ENCODE measurements at regions not wholly inside any gene's neighbourhood (a gene's known extent, or its start where the extent isn't known, plus 50 kb on each side); places are given as distances from the start of the nearest gene placed in this dataset.

- no peak for DNase-seq
These were observed 263.9 kb downstream of the GLI2 start for GRCh38 chr2:120999377-121000097.

GRCh38 chr2:121000804-121001203, 265.1 kb downstream of the GLI2 start:
- DNase-seq = no peak

- no peak for DNase-seq
These were observed 266.0 kb downstream of the GLI2 start for GRCh38 chr2:121001641-121002040.

GRCh38 chr2:121002597-121002996, 266.9 kb downstream of the GLI2 start:
- DNase-seq = no peak

GRCh38 chr2:121003391-121003790, 267.7 kb downstream of the GLI2 start:
- DNase-seq = no peak

DNA sequence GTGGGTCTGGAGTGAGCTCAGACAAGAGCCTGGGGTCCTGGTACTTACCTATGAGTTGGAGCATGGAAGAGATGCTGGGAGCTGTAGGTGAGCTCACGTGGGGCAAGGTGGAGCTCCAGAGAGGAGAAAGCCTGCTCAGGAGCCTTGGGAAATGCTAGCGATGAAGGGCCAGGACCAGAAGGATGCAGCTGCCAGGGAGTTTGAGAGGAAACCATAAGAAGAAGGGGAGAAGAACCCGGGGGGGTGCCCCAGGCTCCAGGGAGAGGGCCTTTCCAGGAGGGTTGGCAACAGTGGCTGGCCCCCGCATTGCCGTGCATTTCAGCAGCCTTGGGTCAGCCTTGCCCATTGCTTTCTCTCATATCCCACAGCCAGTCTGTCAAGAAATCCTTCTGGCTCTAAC, 268.7 kb downstream of the GLI2 start:
- DNase-seq = no peak

DNA sequence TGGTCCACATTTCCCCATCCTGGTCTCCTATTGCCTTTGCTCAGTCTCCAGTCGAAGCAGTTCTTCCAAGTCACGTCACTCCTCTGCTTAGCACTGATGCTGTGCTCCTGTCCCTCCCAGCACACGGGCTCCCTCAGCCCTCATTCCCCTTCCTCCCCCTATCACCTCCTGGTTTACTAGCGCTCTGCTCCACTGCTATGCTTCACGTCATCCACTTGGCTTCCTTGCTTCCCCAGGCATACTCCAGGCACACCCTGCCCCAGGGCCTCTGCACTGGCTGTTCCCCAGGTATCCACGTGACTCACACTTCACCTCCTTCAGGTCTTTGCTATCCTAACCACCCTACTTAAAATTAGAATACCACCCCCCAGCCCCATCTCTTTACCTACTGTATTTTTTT, 269.3 kb downstream of the GLI2 start:
- DNase-seq = no peak

GRCh38 chr2:121005453-121005852, 269.8 kb downstream of the GLI2 start:
- DNase-seq = no peak

DNA sequence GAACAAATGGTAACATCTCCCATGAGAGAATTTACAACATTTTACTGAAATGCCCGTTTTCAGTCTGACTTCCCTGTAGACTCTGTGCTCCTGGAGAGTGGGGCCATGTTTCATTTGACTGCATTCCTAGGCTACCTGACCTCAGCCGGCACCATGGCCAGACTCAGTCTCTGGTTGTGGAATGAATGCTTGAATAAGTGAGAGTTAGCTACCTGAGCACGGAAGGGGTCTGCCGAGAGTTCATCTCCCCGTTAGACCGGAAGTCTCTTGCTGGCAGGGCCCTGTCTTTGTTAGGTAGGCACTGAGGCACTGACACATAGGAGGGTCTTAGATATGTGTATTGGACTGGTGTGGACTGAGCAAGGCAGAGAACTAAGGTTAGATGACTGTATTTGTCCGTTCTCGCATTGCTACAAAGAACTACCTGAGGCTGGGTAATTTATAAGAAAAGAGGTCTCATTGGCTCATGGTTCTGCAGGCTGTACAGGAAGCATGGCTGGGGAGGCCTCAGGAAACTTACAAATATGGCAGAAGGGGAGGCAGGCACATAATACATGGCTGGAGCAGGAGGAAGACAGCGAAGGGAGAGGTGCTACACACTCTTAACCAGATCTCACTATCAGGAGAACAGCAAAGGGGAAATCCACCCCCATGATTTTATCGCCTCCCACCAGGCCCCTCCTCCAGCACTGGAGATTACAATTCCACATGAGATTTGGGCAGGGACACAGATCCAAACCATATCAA, 271.2 kb downstream of the GLI2 start:
- no peak for DNase-seq

- no peak for DNase-seq
These were observed 271.8 kb downstream of the GLI2 start for GRCh38 chr2:121007490-121007853.

GRCh38 chr2:121008975-121009374, 273.3 kb downstream of the GLI2 start:
- no peak for DNase-seq

GRCh38 chr2:121010998-121011397, 274.0 kb downstream of the TFCP2L1 start:
- DNase-seq = no peak

- no peak for DNase-seq
These were observed 270.1 kb downstream of the TFCP2L1 start for GRCh38 chr2:121014876-121015275.

DNA sequence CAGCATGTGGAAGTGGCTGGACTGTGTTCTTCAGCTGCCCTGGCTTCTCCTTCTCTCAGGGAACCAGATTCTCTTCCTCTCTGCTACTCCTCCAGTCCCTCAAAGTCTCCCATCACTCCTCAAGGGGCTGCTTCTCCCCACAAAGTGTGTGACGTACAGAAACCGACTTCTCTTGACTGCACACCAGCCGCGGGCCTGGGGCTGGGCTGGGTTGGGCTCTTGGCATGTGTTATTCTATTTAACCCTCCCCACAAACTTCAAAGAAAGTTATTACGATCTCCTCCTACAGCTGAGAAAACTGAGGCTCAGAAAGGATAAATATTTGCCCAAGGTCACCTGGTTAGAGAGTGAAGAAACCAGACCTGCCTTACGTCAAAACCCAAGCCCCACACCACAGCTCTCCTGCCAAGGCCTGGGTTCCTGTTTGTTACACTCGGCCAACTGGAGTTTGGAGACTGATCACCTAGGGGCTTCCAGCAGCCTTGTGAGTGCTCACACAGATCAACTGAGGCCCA, 269.0 kb downstream of the TFCP2L1 start:
- DNase-seq = no peak

DNA sequence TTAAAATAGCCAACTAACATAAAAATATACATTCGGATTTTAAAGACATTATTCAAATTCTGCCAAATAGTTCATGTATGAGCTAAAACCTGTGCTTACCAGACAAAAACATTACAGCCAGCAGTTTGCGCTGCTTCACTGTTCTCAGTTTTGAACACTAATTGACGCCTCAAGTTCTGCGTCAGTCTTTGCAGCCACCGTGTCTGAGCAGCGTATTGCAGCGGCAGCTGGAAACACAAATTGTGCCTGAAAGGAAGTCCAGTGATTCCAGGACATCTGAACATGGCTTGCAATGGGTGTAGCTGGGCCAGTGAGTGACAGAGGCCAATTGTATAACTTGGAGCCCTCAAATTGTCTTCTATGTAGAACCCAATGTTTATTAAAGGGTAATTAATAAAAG, 267.6 kb downstream of the TFCP2L1 start:
- DNase-seq = no peak

GRCh38 chr2:121018136-121019061, 266.6 kb downstream of the TFCP2L1 start:
- DNase-seq = no peak

DNA sequence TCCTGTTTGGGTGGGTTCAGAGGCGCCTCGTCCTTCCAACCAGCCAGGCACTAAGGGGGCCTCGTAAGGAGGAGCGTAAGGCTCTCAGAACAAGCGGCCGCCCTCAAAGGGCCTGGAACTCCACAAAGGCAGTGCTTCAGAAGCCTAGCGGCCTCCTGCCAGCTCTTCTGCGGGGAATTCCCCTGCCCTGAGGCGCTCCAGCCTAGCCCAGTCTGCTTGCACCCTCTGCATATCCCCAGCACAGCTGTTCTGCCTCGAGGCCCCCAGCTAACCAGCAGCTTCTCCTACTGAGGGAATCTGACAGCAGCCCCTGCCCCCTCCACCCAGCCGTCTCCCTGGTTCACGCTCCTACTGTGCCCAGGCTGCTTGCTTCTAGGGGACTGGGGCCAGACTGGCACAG, 265.9 kb downstream of the TFCP2L1 start:
- no peak for DNase-seq

DNA sequence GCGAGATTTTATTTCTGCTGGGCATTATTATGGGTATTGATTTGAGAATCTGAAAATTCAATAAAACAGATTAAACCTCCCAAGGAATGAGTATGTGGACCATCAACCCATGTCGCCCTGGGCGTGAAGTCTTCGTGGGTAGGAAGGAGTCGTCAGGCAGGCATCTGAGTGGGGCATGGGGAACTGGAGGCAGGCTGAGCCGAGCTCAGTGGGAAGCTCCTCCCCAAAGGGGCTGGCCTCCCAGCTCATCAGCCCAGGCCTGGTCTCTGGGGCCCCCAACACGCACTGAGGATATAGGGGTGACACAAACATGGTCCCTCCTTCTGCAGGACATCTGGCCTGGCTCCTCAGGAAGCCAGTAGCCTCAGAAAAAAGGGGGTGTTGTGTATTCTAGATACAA, 265.2 kb downstream of the TFCP2L1 start:
- DNase-seq = no peak

GRCh38 chr2:121021685-121022084, 263.3 kb downstream of the TFCP2L1 start:
- no peak for DNase-seq

DNA sequence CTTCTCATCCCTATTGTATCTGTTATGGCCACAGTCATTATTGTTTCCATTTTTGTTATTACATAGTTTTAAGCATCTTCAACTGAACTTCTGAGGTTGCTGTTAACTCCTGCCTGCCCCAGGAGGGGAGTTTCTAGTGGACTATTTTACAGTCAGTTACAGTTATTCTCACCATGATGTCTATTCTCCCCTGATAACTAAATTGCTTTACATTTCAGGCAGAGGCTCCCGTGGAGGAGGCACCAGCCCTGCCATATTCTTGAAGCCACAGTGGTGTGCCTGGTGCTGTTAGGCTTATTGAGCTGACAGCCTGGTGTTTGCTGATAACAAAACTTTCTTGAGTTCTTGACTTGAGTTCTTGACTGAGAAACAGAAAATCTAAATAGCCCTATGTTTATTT, 256.4 kb downstream of the TFCP2L1 start:
- no peak for DNase-seq

DNA sequence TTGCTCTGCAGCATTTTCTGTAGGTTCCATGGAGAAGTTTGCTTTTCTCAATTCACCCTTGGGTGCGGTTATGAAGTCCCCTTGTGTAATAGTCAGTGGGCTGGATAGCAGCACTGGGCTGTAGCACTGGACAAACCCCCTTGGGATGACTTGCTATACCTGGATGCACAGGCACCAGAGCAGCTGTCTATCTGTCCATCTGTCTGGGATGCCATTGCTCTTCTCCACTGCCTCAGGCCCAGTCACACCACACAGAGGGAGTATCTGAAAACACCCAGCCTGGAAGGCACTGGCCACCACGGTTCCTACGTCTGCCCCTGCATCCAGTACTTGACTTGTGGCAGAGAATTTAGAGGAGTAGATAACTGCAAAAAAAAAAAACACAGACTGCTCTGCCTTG, 254.5 kb downstream of the TFCP2L1 start:
- no peak for DNase-seq

DNA sequence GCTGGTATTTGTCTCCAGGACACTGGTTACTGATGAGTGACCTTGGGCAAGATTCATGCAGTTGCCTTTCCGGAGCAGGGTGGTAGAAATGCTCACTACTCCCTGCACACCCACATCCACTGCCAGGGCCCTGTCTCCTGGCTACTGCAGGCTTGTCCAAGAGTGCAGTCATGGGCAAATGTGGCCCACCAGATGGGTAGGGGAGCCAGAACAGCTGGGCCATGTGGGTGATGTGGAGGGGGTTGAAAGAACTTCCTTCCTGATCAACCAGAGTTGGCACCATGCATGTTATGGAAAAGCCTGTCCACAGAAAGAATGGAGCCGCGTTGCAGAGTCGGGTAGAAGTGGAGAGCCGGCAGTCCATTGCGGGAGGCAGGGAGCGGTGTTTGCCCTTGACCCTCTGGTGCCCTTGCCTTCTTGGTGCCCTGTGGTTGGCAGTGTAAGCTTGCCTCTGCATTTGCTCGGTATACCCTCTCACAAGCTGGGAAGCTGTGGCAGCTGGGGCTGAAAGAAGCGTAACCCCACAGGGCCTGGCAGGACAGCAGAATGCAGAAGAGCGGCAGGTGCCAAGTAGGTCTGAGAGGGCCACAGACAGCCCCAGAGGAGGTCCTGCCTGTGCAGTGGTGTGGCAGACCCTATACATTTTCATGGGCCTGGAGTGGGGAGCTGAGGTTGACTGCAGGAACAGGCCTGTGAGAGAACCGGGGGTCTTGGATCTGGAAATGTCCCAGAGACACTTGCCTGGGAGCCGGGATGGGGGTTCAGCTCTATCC, 253.2 kb downstream of the TFCP2L1 start:
- no peak for DNase-seq

Measured in activated CD4-positive, alpha-beta T cell treated with anti-CD3 and anti-CD28 coated beads, Interleukin-2, amount 50 U/mL, for 1 hour (primary cell).